Right lobe of liver (tissue), 4 donors: ENCODE measurements at regions not wholly inside any gene's neighbourhood (a gene's known extent, or its start where the extent isn't known, plus 50 kb on each side); places are given as distances from the start of the nearest gene placed in this dataset.

Source experiments
- POLR2A ChIP-seq: fragments of 450-650 bp; IDR thresholded peaks from one replicate; pipeline ENCODE4 v1.6.1; 2017; ENCODE audit warnings: antibody characterized with exemption, mild to moderate bottlenecking
- TF ChIP-seq, protein P1 (sequence below), 4 donors: fragments of 200-600 bp in 3 of 4; fragments of 450-650 bp in 1 of 4; IDR thresholded peaks; one replicate each; pipeline versions ENCODE4 v1.5.1 to v1.8.0; 2016 to 2022; ENCODE audit warnings: antibody characterized with exemption in 4 of 4, mild to moderate bottlenecking in 2 of 4
- donor health status: DM: no; HTN: no; CAD: no.
- donor health status: DM: no; HTN: no; CAD: no.
- donor health status: DM: no; HTN: yes; CAD: no.

GRCh38 chr1:177385760-177386698, 215.3 kb downstream of the BRINP2 start:
- TF ChIP-seq, protein P1, sequence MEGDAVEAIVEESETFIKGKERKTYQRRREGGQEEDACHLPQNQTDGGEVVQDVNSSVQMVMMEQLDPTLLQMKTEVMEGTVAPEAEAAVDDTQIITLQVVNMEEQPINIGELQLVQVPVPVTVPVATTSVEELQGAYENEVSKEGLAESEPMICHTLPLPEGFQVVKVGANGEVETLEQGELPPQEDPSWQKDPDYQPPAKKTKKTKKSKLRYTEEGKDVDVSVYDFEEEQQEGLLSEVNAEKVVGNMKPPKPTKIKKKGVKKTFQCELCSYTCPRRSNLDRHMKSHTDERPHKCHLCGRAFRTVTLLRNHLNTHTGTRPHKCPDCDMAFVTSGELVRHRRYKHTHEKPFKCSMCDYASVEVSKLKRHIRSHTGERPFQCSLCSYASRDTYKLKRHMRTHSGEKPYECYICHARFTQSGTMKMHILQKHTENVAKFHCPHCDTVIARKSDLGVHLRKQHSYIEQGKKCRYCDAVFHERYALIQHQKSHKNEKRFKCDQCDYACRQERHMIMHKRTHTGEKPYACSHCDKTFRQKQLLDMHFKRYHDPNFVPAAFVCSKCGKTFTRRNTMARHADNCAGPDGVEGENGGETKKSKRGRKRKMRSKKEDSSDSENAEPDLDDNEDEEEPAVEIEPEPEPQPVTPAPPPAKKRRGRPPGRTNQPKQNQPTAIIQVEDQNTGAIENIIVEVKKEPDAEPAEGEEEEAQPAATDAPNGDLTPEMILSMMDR (IDR thresholded peaks at IDR 0.05) = no peak
- no peak for TF ChIP-seq POLR2A
